HCT116 (cell line): ENCODE measurements at regions not wholly inside any gene's neighbourhood (a gene's known extent, or its start where the extent isn't known, plus 50 kb on each side); places are given as distances from the start of the nearest gene placed in this dataset.

ENCODE experiments used
- ATAC-seq: fragments of 200-7000 bp; cut with Tn5 transposase; 2 replicates; pipeline ENCODE4 v1.9.1; 2020; ENCODE audit warnings: mild to moderate bottlenecking, moderate library complexity
- BruUV-seq: library from RNA; stranded (reverse); fragments of 400-500 nt; replicated peaks from 2 replicates; lab custom pipeline; 2021; lab: Mats Ljungman, UMichigan
- CTCF ChIA-PET: fragments of 300-600 bp; sonication (Branson Sonifier 250); formaldehyde crosslinking; loops from one replicate; lab custom pipeline; 2021; ENCODE audit warnings: antibody characterized with exemption; lab: Charles Lee
- POLR2A ChIA-PET: fragments of 300-600, 350-600 bp; sonication (Branson Sonifier 250); formaldehyde crosslinking; loops from one replicate; lab custom pipeline; 2021; ENCODE audit warnings: antibody characterized with exemption; lab: Charles Lee
- RAD21 ChIA-PET, 2 experiments: fragments of 300-600 bp; sonication (Branson Sonifier 250); formaldehyde crosslinking; loops; one replicate each; lab custom pipeline; 2023; ENCODE audit warnings: low total read pairs in 2 of 2; ENCODE audit not compliant: uncharacterized antibody in 2 of 2, unreplicated experiment in 2 of 2, low non-redundant PET in 1 of 2; lab: Charles Lee
- DNase-seq: peaks from one replicate; pipeline ENCODE4 v3.0.0-alpha.2; 2010; ENCODE audit warnings: low read depth, low spot score
- H2AFZ ChIP-seq: fragments of 200-600 bp; shearing (Covaris generic), sonication (generic); 2 replicates; pipeline ENCODE4 v1.6.1; 2017; ENCODE audit warnings: low read depth, mixed run types, mixed read lengths, antibody characterized with exemption, low read length; ENCODE audit not compliant: poor library complexity, severe bottlenecking
- H3K27ac ChIP-seq: 2 replicates; pipeline ENCODE4 v1.5.1; 2012; ENCODE audit warnings: low read depth, low read length
- H3K27me3 ChIP-seq: fragments of 200-600 bp; sonication (generic); 2 replicates; pipeline ENCODE4 v1.6.1; 2016; ENCODE audit warnings: mixed run types, low read length, mixed read lengths; ENCODE audit not compliant: insufficient read depth
- H3K36me3 ChIP-seq, 2 experiments: fragments of 200-500 bp in 1 of 2; fragments of 200-600 bp in 1 of 2; sonication (Bioruptor generic) in 1 of 2; sonication (generic) in 1 of 2; 2 replicates each; pipeline versions ENCODE4 v1.5.1 to v1.6.1; 2014 to 2016; ENCODE audit warnings: low read length in 2 of 2, inconsistent platforms in 1 of 2, mixed read lengths in 1 of 2, mixed run types in 1 of 2; ENCODE audit not compliant: insufficient read depth in 2 of 2, control insufficient read depth in 1 of 2
- H3K4me1 ChIP-seq, 2 experiments: fragments of 200-600 bp in 1 of 2; sonication (generic) in 1 of 2; 2 replicates each; pipeline versions ENCODE4 v1.5.1 to v1.6.1; 2012 to 2017; ENCODE audit warnings: low read length in 2 of 2, inconsistent platforms in 1 of 2, mild to moderate bottlenecking in 1 of 2, mixed read lengths in 1 of 2, mixed run types in 1 of 2, moderate library complexity in 1 of 2; ENCODE audit not compliant: insufficient read depth in 2 of 2, control insufficient read depth in 1 of 2
- H3K4me2 ChIP-seq: fragments of 200-600 bp; sonication (generic); 2 replicates; pipeline ENCODE4 v1.6.1; 2017; ENCODE audit warnings: mixed run types, low read length, mixed read lengths
- H3K4me3 ChIP-seq, 2 experiments: fragments of 200-600 bp in 1 of 2; sonication (generic) in 1 of 2; replicated peaks in 1 of 2; 2 replicates each; pipeline ENCODE4 v1.5.1; 2011 to 2016; ENCODE audit warnings: low read length in 2 of 2, control low read depth in 1 of 2, low read depth in 1 of 2, mild to moderate bottlenecking in 1 of 2, mixed read lengths in 1 of 2, mixed run types in 1 of 2
- H3K79me2 ChIP-seq: fragments of 200-600 bp; sonication (generic); 2 replicates; pipeline ENCODE4 v1.6.1; 2017; ENCODE audit warnings: mild to moderate bottlenecking, mixed run types, low read length, moderate library complexity, mixed read lengths; ENCODE audit not compliant: insufficient read depth
- H3K9ac ChIP-seq: fragments of 200-600 bp; sonication (generic); 2 replicates; pipeline ENCODE4 v1.6.1; 2016; ENCODE audit warnings: low read length, mixed read lengths
- H3K9me2 ChIP-seq: fragments of 200-600 bp; sonication (generic), shearing (Covaris generic); 2 replicates; pipeline ENCODE4 v1.6.1; 2017; ENCODE audit warnings: mixed run types, mild to moderate bottlenecking, moderate library complexity; ENCODE audit not compliant: insufficient read depth
- H3K9me3 ChIP-seq, 2 experiments: fragments of 200-500 bp in 1 of 2; fragments of 200-600 bp in 1 of 2; sonication (Bioruptor generic) in 1 of 2; sonication (generic) in 1 of 2; 2 replicates each; pipeline ENCODE4 v1.6.1; 2014 to 2017; ENCODE audit warnings: low read length in 2 of 2, mixed read lengths in 2 of 2, inconsistent platforms in 1 of 2, low read depth in 1 of 2, mild to moderate bottlenecking in 1 of 2, mixed run types in 1 of 2, moderate library complexity in 1 of 2; ENCODE audit not compliant: control insufficient read depth in 1 of 2, insufficient read depth in 1 of 2
- H4K20me1 ChIP-seq: fragments of 200-600 bp; sonication (generic), shearing (Covaris generic); 2 replicates; pipeline ENCODE4 v1.6.1; 2017; ENCODE audit warnings: mixed run types, mild to moderate bottlenecking, moderate library complexity; ENCODE audit not compliant: insufficient read depth
- CBX3 ChIP-seq: IDR thresholded peaks from 2 replicates; pipeline ENCODE4 v1.6.1; 2012; ENCODE audit warnings: low read depth
- EGR1 ChIP-seq: IDR thresholded peaks from 2 replicates; pipeline ENCODE4 v1.6.1; 2012; ENCODE audit warnings: low read depth
- EZH2 ChIP-seq: fragments of 200-600 bp; sonication (generic); IDR thresholded peaks from 2 replicates; pipeline ENCODE4 v1.6.1; 2017; ENCODE audit warnings: antibody characterized with exemption, mixed run types
- EZH2phosphoT487 ChIP-seq: fragments of 200-600 bp; IDR thresholded peaks from 2 replicates; pipeline ENCODE4 v1.6.1; 2018; ENCODE audit warnings: antibody characterized with exemption, borderline replicate concordance
- FOSL1 ChIP-seq: IDR thresholded peaks from 2 replicates; pipeline ENCODE4 v1.6.1; 2012; ENCODE audit warnings: low read depth
- JUND ChIP-seq: IDR thresholded peaks from 2 replicates; pipeline ENCODE4 v1.6.1; 2012
- POLR2A ChIP-seq: IDR thresholded peaks from 2 replicates; pipeline ENCODE4 v1.7.0; 2011; ENCODE audit warnings: borderline replicate concordance; ENCODE audit not compliant: insufficient read depth, insufficient read length; ENCODE audit errors: extremely low read depth
- POLR2AphosphoS5 ChIP-seq: IDR thresholded peaks from 2 replicates; pipeline ENCODE4 v1.6.1; 2011; ENCODE audit warnings: mild to moderate bottlenecking, low read depth, low read length, moderate library complexity
- RAD21 ChIP-seq: IDR thresholded peaks from 2 replicates; pipeline ENCODE4 v1.6.1; 2012; ENCODE audit warnings: low read depth, mild to moderate bottlenecking
- SIN3A ChIP-seq: IDR thresholded peaks from 2 replicates; pipeline ENCODE4 v1.6.1; 2012; ENCODE audit warnings: low read depth
- SP1 ChIP-seq: IDR thresholded peaks from 2 replicates; pipeline ENCODE4 v1.6.1; 2012; ENCODE audit warnings: low read depth
- SRF ChIP-seq: IDR thresholded peaks from 2 replicates; pipeline ENCODE4 v1.6.1; 2012; ENCODE audit warnings: low read depth
- TCF7L2 ChIP-seq: IDR thresholded peaks from 2 replicates; pipeline ENCODE4 v1.7.0; 2011; ENCODE audit warnings: borderline replicate concordance, inconsistent platforms; ENCODE audit not compliant: insufficient read depth, insufficient read length; ENCODE audit errors: extremely low read depth
- ZFX ChIP-seq: fragments of 450-650 bp; IDR thresholded peaks from 2 replicates; pipeline ENCODE4 v1.6.1; 2017
- intact Hi-C: fragments of 100-400 bp; cut with micrococcal nuclease; formaldehyde crosslinking; loops from 2 replicates; pipeline ENCODE4 v1.10.0; 2022
- TF ChIP-seq, protein P1 (sequence below): IDR thresholded peaks from 2 replicates; pipeline ENCODE4 v1.6.1; 2012
- TF ChIP-seq, protein P2 (sequence below): IDR thresholded peaks from 2 replicates; pipeline ENCODE4 v1.6.1; 2012; ENCODE audit warnings: low read depth
- TF ChIP-seq, protein P3 (sequence below): IDR thresholded peaks from 2 replicates; pipeline ENCODE4 v1.6.1; 2012

- ChIA-PET CTCF (no interaction called here), RAD21 (interaction anchor here in 1 of 2 experiments (0.6 kb wide), 1 partner anchor 132 kb away, joined by 3 read pairs; no protein-coding TSS in a partner anchor), POLR2A (no interaction called here)
- Histone ChIP-seq H3K27ac (no peak overlapping the region), H2AFZ (no peak overlapping the region), H3K9me3 (no peaks in the 10 kb centered on the region), H3K36me3 (no peaks in the 10 kb centered on the region), H3K27me3 (no peaks in the 10 kb centered on the region), H3K9me2 (no peaks in the 10 kb centered on the region), H3K4me1 (no peaks in the 10 kb centered on the region), H4K20me1 (no peaks in the 10 kb centered on the region), H3K4me2 (no peak overlapping the region), H3K4me3 (no peak overlapping the region), H3K9ac (no peak overlapping the region), H3K79me2 (no peaks in the 10 kb centered on the region)
- no peak for ATAC-seq
- intact Hi-C loops, result no loop called here
- TF ChIP-seq SP1 (no peak), SIN3A (no peak), POLR2A (no peak), ZFX (no peak), TCF7L2 (no peak), EZH2phosphoT487 (no peak), JUND (no peak), EGR1 (no peak), POLR2AphosphoS5 (no peak), EZH2 (no peak), CBX3 (no peak), FOSL1 (no peak), SRF (no peak), RAD21 (no peak)
- TF ChIP-seq, protein P1, sequence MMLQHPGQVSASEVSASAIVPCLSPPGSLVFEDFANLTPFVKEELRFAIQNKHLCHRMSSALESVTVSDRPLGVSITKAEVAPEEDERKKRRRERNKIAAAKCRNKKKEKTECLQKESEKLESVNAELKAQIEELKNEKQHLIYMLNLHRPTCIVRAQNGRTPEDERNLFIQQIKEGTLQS, result no peak
- TF ChIP-seq, protein P2, sequence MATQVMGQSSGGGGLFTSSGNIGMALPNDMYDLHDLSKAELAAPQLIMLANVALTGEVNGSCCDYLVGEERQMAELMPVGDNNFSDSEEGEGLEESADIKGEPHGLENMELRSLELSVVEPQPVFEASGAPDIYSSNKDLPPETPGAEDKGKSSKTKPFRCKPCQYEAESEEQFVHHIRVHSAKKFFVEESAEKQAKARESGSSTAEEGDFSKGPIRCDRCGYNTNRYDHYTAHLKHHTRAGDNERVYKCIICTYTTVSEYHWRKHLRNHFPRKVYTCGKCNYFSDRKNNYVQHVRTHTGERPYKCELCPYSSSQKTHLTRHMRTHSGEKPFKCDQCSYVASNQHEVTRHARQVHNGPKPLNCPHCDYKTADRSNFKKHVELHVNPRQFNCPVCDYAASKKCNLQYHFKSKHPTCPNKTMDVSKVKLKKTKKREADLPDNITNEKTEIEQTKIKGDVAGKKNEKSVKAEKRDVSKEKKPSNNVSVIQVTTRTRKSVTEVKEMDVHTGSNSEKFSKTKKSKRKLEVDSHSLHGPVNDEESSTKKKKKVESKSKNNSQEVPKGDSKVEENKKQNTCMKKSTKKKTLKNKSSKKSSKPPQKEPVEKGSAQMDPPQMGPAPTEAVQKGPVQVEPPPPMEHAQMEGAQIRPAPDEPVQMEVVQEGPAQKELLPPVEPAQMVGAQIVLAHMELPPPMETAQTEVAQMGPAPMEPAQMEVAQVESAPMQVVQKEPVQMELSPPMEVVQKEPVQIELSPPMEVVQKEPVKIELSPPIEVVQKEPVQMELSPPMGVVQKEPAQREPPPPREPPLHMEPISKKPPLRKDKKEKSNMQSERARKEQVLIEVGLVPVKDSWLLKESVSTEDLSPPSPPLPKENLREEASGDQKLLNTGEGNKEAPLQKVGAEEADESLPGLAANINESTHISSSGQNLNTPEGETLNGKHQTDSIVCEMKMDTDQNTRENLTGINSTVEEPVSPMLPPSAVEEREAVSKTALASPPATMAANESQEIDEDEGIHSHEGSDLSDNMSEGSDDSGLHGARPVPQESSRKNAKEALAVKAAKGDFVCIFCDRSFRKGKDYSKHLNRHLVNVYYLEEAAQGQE, result no peak
- TF ChIP-seq, protein P3, sequence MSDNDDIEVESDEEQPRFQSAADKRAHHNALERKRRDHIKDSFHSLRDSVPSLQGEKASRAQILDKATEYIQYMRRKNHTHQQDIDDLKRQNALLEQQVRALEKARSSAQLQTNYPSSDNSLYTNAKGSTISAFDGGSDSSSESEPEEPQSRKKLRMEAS, result no peak
- no peak for DNase-seq
- BruUV-seq, result no TSS peak
These were observed 311.6 kb upstream of the USP24 start for GRCh38 chr1:55526716-55527115.
